NK-92 treated with Interleukin-12 subunit alpha and Interleukin-12 subunit beta, amount 100 ng/mL, for 24 hours (cell line): ENCODE measurements at regions not wholly inside any gene's neighbourhood (a gene's known extent, or its start where the extent isn't known, plus 50 kb on each side); places are given as distances from the start of the nearest gene placed in this dataset.

Experiments
- DNase-seq: peaks from one replicate; lab custom pipeline; 2025; lab: John Stamatoyannopoulos, UW

GRCh38 chr12:46449316-46449715 lies 76.7 kb upstream of the SLC38A2 start:
- DNase-seq: no peak

DNA sequence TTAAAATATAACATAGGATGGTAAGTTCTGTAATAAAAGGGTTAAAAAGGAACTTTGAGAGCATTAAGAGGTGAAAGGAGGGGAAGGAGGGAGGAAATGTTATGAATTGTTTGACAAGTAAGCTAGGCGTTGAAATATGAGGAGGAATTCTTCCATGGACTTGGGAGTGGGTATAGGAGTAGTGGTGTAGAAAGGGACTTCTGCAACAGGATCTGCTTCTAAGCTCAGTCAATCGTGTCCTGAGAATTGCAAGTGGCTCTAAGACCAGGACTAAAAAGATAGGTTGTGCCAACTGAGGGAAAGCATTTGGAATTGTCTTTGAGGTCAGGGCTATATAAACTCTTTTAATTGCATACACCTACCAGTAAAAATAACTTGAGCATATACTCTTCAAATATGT lies 74.1 kb upstream of the SLC38A2 start:
- no peak for DNase-seq

GRCh38 chr12:46445551-46446235 lies 73.1 kb upstream of the SLC38A2 start:
- DNase-seq: no peak

DNA sequence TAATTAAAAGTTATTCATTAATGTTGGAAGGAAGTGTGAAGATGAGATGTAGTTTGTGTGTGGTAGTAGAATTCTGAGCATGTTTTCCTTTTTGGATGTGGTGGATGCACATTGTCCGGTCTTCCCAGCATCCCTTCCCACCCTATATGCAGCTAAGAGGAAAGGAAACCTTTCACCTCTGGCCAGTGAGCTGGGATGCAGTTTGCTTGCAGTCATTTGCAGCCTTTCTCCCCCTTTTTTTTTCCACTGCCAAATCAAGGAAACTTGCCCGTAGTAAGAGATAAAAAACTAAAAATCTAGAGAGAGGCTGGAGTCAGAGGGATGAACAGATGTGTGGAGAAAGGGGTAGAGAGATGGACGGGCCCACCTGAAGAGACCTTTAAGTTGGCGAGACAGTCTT lies 72.5 kb upstream of the SLC38A2 start:
- no peak for DNase-seq

- DNase-seq: no peak
Measured at GRCh38 chr12:46443594-46444263, 71.2 kb upstream of the SLC38A2 start.

DNA sequence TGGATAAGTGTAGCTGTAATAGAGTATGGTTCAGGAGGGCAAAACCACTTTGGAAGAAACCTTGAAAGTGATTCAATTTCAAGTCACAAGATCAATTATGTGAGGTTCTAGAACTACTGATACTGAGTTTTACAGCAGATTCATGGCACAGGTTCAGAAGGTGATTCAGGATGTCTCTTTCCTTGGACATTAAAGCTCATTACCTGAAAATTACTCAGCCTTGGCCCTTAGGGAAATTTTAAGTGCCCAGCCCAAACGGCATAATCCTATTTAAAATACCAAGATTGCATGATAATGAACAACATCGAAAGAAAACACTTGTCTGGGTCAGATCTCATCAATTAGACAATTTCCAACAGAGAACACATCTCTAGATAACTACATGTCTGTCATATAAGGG lies 70.2 kb upstream of the SLC38A2 start:
- DNase-seq: no peak

DNA sequence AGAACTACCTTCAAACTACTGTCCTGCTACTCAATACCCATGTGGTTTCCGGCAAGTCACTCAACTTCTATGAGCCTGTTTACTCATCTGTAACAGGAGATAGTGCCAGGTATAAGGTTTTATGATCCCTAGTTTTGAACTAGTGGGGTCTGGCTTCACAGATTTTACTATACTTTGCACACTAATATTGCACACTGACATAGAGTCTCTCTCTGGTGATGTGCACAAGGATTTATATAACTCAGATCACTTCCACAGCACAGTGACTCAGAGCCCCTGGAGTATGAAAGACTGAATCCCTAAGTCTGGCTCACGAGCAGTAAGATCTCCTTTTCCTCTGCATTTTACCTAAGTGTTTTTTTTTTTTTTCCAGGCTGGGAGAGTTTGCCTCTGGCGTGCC lies 69.7 kb upstream of the SLC38A2 start:
- DNase-seq: no peak

DNA sequence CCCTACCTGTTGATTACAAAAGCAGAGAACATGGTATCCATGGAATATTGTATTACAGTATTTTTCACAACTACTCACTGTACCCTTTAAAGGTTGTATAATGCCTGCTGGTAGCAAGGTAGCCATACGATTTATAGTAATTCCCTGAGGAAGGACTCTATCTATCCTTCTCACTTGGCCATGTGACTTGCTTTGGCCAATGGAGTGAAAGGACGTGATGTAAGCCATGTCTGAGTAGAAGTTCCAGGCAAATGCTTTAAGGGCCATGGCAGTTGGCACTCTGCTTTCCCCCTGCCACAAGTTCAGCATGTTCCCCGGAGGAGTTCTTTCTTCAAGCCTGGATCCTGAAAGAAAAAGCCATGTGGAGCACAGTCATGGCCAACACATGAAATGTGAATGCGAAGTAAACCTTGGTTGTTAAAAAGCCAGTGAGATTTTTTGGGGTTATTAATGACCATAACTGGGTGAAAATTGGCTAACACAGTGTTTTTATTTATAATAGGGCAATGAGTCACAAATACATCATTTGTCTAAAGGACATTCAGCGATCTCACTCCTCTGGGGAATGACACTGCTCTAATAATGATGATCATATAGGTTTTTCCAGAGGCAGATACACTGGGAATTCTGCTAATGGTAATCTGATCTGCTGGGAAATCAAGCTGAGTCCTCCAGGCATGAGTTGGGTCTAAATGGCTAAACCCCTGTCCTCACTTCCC lies 67.4 kb upstream of the SLC38A2 start:
- DNase-seq: no peak

- no peak for DNase-seq
Measured at GRCh38 chr12:46438719-46439319, 66.2 kb upstream of the SLC38A2 start.

GRCh38 chr12:46438256-46438655 lies 65.7 kb upstream of the SLC38A2 start:
- no peak for DNase-seq

DNA sequence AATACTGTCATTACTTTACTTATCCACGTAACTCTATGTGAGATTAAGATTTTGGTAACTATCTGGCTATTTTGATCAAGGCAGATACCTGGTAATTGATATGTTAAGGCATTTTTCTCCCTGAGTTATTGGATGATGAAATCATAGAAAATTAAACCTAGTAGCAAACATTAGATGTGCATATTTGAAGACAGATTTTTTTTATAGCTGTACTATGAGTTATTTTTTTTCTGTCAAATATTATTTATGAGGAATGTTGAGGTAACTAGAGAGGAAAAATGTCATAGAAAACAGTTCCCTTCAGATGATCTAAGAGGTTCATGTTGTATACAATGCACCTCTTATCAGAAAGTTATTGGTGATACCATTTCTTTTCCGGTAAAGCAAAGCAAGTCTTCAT lies 64.9 kb upstream of the SLC38A2 start:
- no peak for DNase-seq

GRCh38 chr12:46436747-46437146 lies 64.2 kb upstream of the SLC38A2 start:
- no peak for DNase-seq

- DNase-seq: no peak
Measured at GRCh38 chr12:46435625-46436024, 63.1 kb upstream of the SLC38A2 start.

GRCh38 chr12:46435029-46435428 lies 62.5 kb upstream of the SLC38A2 start:
- DNase-seq: no peak

DNA sequence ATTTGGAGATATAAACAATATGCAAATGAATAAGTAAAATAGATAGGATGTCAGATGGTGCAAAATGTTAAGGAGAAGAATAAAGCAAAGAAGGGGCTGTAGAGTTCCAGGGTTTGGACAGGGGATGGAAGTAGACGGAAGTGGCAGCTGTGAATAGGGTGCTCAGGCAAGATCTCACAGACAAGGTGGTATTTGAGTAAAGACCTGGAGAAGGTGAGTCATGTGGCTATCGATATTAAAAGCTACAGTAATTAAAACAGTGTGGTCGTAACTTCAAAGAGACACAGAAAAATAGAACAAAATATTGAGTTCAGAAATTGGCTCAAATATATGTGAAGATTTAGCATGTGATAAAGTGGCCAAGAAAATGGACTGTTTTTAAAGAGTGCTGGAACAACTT lies 61.3 kb upstream of the SLC38A2 start:
- no peak for DNase-seq

DNA sequence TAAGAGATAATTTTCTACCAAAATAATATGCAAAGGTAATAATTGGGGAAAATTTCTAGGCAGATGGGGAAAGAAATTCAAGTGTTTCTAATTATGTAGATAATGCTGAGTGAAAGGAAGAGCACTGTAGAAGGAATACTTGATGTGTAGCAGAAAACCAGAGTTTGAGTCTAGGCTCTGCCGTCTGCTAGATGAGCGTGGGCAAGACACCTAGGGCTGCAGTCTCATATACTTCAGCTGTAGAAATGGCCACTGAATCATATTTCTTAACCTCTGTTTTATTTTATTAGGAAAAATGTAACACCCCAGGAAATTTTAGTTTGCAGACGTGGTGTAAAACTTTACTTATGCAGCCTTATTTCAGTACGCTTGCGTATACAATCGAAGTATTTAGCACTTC lies 59.8 kb upstream of the SLC38A2 start:
- no peak for DNase-seq

DNA sequence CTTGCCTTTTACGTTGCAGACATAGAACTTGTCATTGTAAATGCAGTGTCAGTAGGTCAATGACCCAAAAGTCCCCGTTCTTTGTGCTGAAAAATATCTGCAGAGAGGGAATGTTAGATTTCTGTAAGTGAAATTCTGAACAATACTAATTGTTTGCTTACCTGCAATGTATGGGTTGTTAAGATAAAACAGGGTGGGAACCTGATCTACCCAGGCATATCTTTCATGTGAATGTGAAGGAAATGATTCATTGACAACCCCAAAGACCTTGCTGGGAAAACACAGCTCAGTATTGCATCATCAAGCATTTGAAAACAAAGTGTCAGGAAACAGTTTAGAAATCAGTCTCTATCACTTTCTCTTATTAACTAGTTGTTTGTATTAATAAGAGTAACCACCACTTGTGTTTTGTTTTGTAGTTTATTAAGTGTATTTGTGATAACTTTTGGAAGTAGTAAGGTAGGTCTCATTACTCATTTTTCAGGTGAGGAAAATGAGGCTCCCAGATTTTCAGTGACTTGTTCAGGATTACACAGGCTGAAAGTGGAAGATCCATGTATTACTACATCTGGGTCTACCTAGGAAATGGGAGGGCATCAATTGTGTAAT lies 57.9 kb upstream of the SLC38A2 start:
- DNase-seq: no peak
